ENCODE measurements at regions not wholly inside any gene's neighbourhood (a gene's known extent, or its start where the extent isn't known, plus 50 kb on each side); places are given as distances from the start of the nearest gene placed in this dataset.

GRCh38 chr7:7077945-7078344 lies 104.4 kb upstream of the C1GALT1 start:
- no peak for DNase-seq

- no peak for DNase-seq
Measured at GRCh38 chr7:7080802-7081201, 101.5 kb upstream of the C1GALT1 start.

- DNase-seq, result no peak
Measured at GRCh38 chr7:7090460-7090859, 91.9 kb upstream of the C1GALT1 start.

- no peak for DNase-seq
Measured at GRCh38 chr7:7098280-7098818, 84.0 kb upstream of the C1GALT1 start.

- no peak for DNase-seq
Measured at GRCh38 chr7:7099584-7100014, 82.7 kb upstream of the C1GALT1 start.

- DNase-seq, result no peak
Measured at GRCh38 chr7:7100432-7100849, 81.9 kb upstream of the C1GALT1 start.

- no peak for DNase-seq
Measured at GRCh38 chr7:7102906-7103305, 79.4 kb upstream of the C1GALT1 start.

- no peak for DNase-seq
Measured at GRCh38 chr7:7103343-7104313, 78.7 kb upstream of the C1GALT1 start.

GRCh38 chr7:7104314-7104698 lies 78.0 kb upstream of the C1GALT1 start:
- DNase-seq, result no peak

GRCh38 chr7:7104971-7105370 lies 77.4 kb upstream of the C1GALT1 start:
- no peak for DNase-seq

GRCh38 chr7:7105800-7106582 lies 76.4 kb upstream of the C1GALT1 start:
- no peak for DNase-seq

- no peak for DNase-seq
Measured at GRCh38 chr7:7108931-7109330, 73.4 kb upstream of the C1GALT1 start.

GRCh38 chr7:7109934-7110333 lies 72.4 kb upstream of the C1GALT1 start:
- no peak for DNase-seq

- DNase-seq, result no peak
Measured at GRCh38 chr7:7110706-7111105, 71.6 kb upstream of the C1GALT1 start.

GRCh38 chr7:7112868-7113267 lies 69.5 kb upstream of the C1GALT1 start:
- no peak for DNase-seq

GRCh38 chr7:7114575-7115291 lies 67.6 kb upstream of the C1GALT1 start:
- DNase-seq, result no peak

GRCh38 chr7:7117935-7118586 lies 64.3 kb upstream of the C1GALT1 start:
- no peak for DNase-seq

GRCh38 chr7:7118822-7119221 lies 63.5 kb upstream of the C1GALT1 start:
- no peak for DNase-seq

- no peak for DNase-seq
Measured at GRCh38 chr7:7119729-7120128, 62.6 kb upstream of the C1GALT1 start.

- no peak for DNase-seq
Measured at GRCh38 chr7:7122033-7122478, 60.3 kb upstream of the C1GALT1 start.

GRCh38 chr7:7122701-7123281 lies 59.6 kb upstream of the C1GALT1 start:
- no peak for DNase-seq

GRCh38 chr7:7125963-7126362 lies 56.4 kb upstream of the C1GALT1 start:
- no peak for DNase-seq

All from stimulated activated CD8-positive, alpha-beta memory T cell treated with anti-CD3 and anti-CD28 coated beads, Interleukin-4, amount 100 ng/mL, for 48 hours (primary cell).